ENCODE measurements at regions not wholly inside any gene's neighbourhood (a gene's known extent, or its start where the extent isn't known, plus 50 kb on each side); places are given as distances from the start of the nearest gene placed in this dataset.
"Not testable (repeated sequence)": the region's sequence is repeated elsewhere in the genome, so short reads cannot be mapped to it uniquely, and the experiment has no call there.

DNA sequence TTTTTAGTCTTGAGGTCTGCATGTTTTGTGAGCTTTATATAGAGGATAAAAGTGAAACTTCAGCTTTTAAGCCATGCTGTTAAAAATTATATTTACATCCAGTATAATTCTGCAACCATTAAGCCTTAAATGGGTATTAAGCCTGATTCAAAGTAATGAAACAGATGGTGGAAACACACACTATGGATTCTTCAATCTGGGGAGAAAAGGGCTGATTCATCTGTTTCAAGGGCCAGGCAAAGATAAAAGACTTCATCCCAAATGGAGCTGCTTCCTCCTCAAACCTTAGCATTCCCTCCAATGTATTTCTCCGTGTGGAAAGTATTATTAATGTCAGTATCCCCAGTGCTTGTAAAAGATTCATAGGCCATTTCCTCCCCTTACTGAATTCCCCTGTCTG lies 367.4 kb upstream of the ZFHX3 start:
- DNase-seq (ENCODE audit: low read depth, low spot score), result no peak

DNA sequence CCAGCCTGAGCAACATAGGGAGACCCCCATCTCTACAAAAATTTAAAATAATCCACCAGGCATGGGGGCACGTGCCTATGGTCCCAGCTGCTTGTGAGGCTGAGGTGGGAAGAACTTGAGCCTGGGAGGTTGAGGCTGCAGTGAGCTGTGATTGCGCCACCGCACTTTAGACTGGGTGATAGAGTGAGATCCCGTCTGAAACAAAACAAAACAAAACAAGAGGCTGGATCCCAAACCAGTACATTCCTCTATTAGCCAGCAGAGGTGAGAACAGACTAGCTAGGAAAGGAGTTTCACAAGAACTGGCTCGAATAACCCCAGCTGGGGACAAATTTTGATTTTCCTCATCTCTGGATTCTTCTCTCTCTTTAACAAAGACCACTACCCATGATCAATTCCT lies 366.7 kb upstream of the ZFHX3 start:
- DNase-seq (ENCODE audit: low read depth, low spot score), result no peak

- no peak for DNase-seq (ENCODE audit: low read depth, low spot score)
These were observed 365.9 kb upstream of the ZFHX3 start for GRCh38 chr16:73413830-73414190.

- DNase-seq (ENCODE audit: low read depth, low spot score), result no peak
These were observed 365.3 kb upstream of the ZFHX3 start for GRCh38 chr16:73413091-73413829.

- DNase-seq (ENCODE audit: low read depth, low spot score), result no peak
These were observed 364.5 kb upstream of the ZFHX3 start for GRCh38 chr16:73412416-73412815.

DNA sequence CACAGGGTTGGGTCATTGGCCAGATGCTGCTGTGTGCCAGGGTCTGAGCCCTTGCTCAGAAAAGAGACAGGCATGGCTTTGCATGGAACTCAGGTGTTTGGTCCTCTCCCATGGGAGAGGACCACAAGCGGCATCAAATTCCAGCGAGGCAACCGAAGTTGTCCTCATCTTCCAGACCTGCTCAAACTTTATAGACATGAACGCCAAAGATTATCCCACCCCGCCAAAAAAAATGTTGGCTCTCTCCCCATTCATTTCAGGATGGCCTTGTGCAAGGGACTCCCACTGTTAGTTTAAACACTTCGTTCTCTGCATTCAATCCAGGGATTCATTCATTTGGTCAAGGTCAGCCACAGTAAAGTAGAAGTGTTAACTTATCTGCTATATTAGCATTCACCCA lies 360.8 kb upstream of the ZFHX3 start:
- no peak for DNase-seq (ENCODE audit: low read depth, low spot score)

DNA sequence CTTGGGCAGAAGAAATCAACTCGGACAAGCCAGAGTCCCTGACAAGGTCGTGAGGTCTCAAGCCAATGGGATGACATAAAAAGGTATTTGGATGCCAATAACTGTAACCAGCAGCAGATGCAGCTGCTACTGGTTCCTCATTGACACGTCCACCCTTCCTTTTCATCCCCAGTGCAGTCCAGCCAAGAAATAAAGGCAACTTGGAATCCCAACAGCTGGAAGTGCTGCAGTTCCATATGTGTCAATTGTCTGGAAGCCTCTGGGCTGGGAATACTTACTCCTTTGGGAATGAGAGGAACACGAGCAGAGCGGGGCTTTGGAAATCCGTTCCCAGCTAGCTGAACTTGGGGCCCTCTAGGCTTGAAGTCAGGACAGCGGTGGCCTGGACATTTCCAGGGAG lies 360.4 kb upstream of the ZFHX3 start:
- no peak for DNase-seq (ENCODE audit: low read depth, low spot score)

DNA sequence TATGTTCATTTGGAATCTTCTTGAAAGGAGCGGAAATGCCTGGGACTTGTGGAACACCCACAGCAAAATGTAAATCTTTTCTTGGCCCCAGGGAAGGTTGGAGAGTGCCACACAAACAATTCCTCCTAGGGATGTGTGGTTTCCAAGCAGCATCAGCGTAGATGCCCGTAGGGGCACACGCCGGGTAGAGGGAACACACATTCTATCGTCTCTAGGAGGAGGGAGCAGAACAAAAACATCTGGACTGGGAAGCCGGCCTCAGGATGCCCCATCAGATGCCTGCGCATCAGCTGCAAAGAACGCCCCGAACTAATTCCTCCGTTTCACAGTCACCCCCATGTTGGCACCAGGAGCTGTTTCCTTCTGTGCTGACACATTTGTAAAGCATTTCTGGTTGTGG lies 357.9 kb upstream of the ZFHX3 start:
- DNase-seq (ENCODE audit: low read depth, low spot score), result no peak

DNA sequence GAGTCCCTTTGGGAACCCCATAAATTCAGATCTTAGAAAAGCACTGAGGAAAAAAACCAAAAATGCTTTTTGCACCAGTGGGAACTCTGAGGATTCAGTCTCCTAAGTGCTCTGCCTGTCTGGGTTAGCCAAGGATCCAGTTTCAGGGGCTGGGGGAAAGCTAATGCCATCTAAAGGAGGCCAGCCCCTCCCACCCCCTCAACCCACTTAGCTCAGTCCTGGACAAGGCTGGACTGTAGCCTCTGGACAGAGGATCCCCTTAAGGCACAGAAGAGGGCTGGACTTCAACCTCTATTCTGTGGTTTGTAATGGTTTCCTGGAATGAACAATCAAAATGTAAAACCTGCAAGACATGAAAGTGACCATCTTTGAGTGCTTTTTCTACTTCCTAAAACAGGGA lies 356.1 kb upstream of the ZFHX3 start:
- no peak for DNase-seq (ENCODE audit: low read depth, low spot score)

DNA sequence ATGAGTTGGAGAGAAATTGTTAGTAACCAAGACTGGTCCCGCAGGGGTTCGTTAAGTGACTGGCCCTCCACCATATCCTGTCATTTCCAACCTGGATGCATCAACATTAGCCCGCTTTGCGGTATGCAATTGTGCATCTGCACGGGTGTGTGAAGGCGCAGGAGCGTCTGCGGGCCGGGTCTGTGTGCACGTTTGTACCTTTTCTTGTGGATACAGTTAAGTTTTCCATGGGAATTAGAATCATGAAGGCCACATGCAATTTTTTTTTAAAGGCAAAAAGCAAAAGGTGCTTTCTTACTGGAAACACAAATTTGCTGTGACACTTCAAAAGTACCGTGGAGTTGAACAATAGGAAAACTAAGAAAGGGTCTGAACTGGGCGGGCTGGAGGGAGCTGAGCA lies 355.4 kb upstream of the ZFHX3 start:
- no peak for DNase-seq (ENCODE audit: low read depth, low spot score)

DNA sequence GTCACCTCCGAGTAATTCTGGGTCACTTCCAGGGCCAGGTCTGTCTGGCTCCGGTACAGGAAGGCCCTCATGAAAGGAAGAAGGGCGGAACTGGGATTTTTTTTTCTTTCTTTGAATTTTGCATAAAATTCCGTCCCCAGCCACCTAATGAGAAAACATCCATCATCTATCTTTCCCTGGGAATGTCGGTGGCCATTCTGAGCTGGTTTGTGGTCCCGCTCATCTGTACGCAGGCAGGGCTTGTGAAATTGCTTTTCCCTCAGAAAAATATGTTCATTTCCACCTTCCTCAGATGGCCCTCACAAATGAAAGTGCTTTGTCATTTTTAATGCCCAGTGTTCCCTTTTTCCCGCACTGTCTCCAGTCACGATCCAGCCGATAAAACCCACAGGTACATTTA lies 353.0 kb upstream of the ZFHX3 start:
- DNase-seq (ENCODE audit: low read depth, low spot score), result no peak

DNA sequence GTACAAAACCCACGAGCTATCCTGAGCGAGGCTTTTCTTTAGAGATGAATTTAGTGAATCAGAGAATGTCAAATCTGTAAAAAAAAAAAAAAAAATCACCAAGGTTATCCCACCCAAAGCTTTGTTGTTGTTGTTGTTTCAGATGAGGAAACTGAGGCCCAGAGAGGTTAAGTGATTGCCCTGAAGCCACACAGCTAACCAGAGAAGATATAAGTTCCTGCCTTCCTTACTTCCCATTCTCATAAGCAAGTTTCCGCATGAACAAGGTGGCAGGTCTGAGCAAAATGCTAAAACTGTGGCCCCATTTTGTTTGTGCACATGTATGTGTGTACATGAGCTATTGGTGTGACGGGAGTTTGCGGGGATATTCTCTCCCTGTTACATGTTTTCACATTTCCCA lies 352.1 kb upstream of the ZFHX3 start:
- DNase-seq (ENCODE audit: low read depth, low spot score), result no peak

- DNase-seq (ENCODE audit: low read depth, low spot score), result no peak
These were observed 351.6 kb upstream of the ZFHX3 start for GRCh38 chr16:73399486-73399885.

- not testable (repeated sequence) for DNase-seq (ENCODE audit: low read depth, low spot score)
These were observed 350.7 kb upstream of the ZFHX3 start for GRCh38 chr16:73398604-73399003.

DNA sequence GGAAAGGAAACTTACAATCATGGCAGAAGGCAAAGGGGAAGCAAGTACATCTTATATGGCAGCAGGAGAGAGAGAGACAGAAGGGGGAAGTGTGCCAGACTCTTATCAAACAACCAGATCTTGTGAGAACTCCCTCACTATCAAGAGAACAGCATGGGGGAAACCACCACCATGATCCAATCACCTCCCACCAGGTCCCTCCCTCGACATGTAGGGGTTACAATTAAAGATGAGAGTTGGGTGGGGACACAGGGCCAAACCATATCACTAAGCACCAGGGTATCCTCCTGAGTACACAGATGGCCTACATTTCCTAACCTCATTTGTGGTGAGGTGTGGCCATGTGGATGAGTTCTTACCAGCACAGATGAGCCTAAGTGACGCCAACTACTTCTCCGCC lies 348.6 kb upstream of the ZFHX3 start:
- DNase-seq (ENCODE audit: low read depth, low spot score), result no peak

DNA sequence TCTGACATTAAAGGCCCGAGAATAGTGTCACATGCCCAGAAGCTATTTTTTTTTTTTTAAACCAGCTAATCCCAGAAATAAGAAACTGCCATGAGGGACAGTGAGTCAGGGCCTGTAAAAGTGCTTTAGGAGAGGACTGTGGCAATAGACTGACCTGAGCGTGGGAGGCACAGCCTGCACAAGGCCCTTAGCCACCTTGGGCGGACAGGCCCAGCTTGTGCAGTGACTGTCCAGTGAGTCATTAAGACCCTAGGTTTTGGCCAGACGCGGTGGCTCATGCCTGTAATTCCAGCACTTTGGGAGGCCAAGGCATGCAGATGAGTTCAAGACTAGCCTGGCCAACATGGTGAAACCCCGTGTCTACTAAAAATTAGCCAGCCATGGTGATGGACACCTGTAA lies 343.0 kb upstream of the ZFHX3 start:
- DNase-seq (ENCODE audit: low read depth, low spot score), result no peak

DNA sequence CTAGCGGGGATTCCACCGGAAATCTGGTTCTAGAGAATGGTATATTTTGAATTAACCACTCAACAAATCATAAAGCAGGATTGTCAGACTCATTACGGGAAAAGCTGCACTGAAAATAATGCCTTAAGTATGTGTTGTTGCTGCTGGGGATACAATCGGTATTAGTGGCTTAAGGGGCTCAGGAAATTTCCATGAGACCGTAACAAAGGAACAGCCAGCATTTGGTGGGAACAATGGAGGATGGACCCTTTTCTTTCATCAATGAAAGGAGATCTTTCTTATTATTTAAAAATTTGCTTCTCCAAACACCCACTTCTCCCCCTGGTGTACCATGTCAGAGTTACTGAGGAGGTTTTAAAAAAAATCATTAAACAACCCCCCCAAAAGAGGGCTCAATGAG lies 342.6 kb upstream of the ZFHX3 start:
- DNase-seq (ENCODE audit: low read depth, low spot score), result no peak

DNA sequence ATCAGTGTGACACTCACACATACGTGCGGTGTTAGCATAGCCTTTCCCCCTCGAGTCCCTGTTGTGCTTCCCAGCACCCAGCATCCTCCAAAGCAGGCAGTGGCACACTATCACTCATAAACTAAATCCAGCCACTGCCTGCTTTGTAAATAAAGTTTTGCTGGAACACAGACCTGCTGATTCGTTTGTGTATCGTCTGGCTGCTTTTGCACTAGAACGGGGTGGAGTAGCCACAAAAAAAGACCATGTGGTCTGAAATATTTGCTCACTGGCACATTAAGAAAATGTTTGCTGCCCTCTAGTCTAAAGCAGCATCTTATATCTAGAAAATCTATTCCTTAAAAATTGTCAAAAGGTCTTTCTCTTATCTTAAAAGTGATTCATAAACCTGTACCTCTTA lies 341.2 kb upstream of the ZFHX3 start:
- DNase-seq (ENCODE audit: low read depth, low spot score), result no peak

GRCh38 chr16:73387979-73388378 lies 340.1 kb upstream of the ZFHX3 start:
- DNase-seq (ENCODE audit: low read depth, low spot score), result no peak

DNA sequence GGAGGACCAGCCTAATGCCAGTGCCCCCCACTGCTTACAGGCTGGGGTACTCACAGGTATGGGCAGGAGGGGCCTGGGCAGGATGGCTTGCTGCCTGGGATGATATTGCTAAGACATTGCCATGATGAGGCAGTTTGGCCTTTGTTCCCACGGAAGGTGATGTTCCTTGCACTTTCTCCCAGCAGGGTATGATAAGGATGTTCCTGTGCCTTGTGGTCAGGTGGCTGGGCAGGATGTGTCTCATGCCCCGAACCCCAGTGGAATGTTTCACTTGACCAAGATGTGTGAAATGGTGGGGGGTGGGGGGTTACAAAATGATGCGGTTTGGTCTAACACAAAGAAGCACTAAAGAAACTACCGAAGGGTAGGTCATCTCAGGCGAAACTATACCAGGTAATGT lies 337.8 kb upstream of the ZFHX3 start:
- no peak for DNase-seq (ENCODE audit: low read depth, low spot score)

- DNase-seq (ENCODE audit: low read depth, low spot score), result no peak
These were observed 336.7 kb upstream of the ZFHX3 start for GRCh38 chr16:73384506-73385089.

GRCh38 chr16:73383988-73384365 lies 336.0 kb upstream of the ZFHX3 start:
- no peak for DNase-seq (ENCODE audit: low read depth, low spot score)

- no peak for DNase-seq (ENCODE audit: low read depth, low spot score)
These were observed 335.5 kb upstream of the ZFHX3 start for GRCh38 chr16:73383195-73383987.
